SK-N-SH (cell line): ENCODE measurements at regions not wholly inside any gene's neighbourhood (a gene's known extent, or its start where the extent isn't known, plus 50 kb on each side); places are given as distances from the start of the nearest gene placed in this dataset.

Source experiments
- CTCF ChIA-PET: fragments of 300-600, 350-600 bp; formaldehyde crosslinking; extraction: SDS; loops from one replicate; lab custom pipeline; 2021; lab: Yijun Ruan, JAX
- POLR2A ChIA-PET: fragments of 350-600 bp; sonication (Branson Sonifier 250); formaldehyde crosslinking; extraction: SDS; loops from one replicate; lab custom pipeline; 2020; ENCODE audit warnings: antibody characterized with exemption, inconsistent platforms; lab: Yijun Ruan, JAX
- DNase-seq: peaks from one replicate; pipeline ENCODE4 v3.0.0; 2012
- H2AFZ ChIP-seq: fragments of 200-600 bp; sonication (generic); 2 replicates; pipeline ENCODE4 v1.8.1; 2016; ENCODE audit warnings: antibody characterized with exemption, mild to moderate bottlenecking, low read depth
- H3F3A ChIP-seq: fragments of 200-600 bp; sonication (generic); replicated peaks from 2 replicates; pipeline ENCODE3; 2016; ENCODE audit warnings: antibody characterized with exemption, mild to moderate bottlenecking; ENCODE audit not compliant: insufficient read depth
- H3K27ac ChIP-seq, 2 experiments: fragments of 200-500 bp in 1 of 2; fragments of 200-600 bp in 1 of 2; sonication (Bioruptor generic) in 1 of 2; sonication (generic), shearing (Covaris generic) in 1 of 2; 2 replicates each; pipeline versions ENCODE4 v1.5.1 to v1.6.1; 2014 to 2016; ENCODE audit warnings: low read depth in 2 of 2, inconsistent platforms in 1 of 2, low read length in 1 of 2, mild to moderate bottlenecking in 1 of 2, mixed read lengths in 1 of 2
- H3K27me3 ChIP-seq: fragments of 200-600 bp; sonication (generic), shearing (Covaris generic); 2 replicates; pipeline ENCODE4 v1.6.1; 2016; ENCODE audit warnings: mixed run types; ENCODE audit not compliant: insufficient read depth
- H3K36me3 ChIP-seq, 2 experiments: fragments of 200-500 bp in 1 of 2; fragments of 200-600 bp in 1 of 2; sonication (Bioruptor generic) in 1 of 2; sonication (generic) in 1 of 2; replicated peaks in 1 of 2; 2 replicates each; pipeline versions ENCODE3 to v1.5.1; 2014 to 2016; ENCODE audit warnings: low read length in 1 of 2, mild to moderate bottlenecking in 1 of 2; ENCODE audit not compliant: insufficient read depth in 2 of 2, control insufficient read depth in 1 of 2
- H3K4me1 ChIP-seq, 2 experiments: fragments of 200-500 bp in 1 of 2; fragments of 200-600 bp in 1 of 2; sonication (Bioruptor generic) in 1 of 2; sonication (generic), shearing (Covaris generic) in 1 of 2; 2 replicates each; pipeline versions ENCODE4 v1.5.1 to v1.6.1; 2014 to 2016; ENCODE audit warnings: low read depth in 1 of 2, low read length in 1 of 2, mixed run types in 1 of 2; ENCODE audit not compliant: insufficient read depth in 2 of 2, control insufficient read depth in 1 of 2
- H3K4me2 ChIP-seq: fragments of 200-600 bp; sonication (generic), shearing (Covaris generic); 2 replicates; pipeline ENCODE4 v1.6.1; 2017; ENCODE audit warnings: mixed run types
- H3K4me3 ChIP-seq, 2 experiments: fragments of 200-500 bp in 1 of 2; fragments of 200-600 bp in 1 of 2; sonication (Bioruptor generic) in 1 of 2; sonication (generic), shearing (Covaris generic) in 1 of 2; 2 replicates each; pipeline versions ENCODE4 v1.5.1 to v1.8.1; 2014 to 2016; ENCODE audit warnings: low read depth in 2 of 2, inconsistent platforms in 1 of 2, low read length in 1 of 2, mild to moderate bottlenecking in 1 of 2, mixed read lengths in 1 of 2, moderate library complexity in 1 of 2
- H3K79me2 ChIP-seq: fragments of 200-600 bp; sonication (generic); 2 replicates; pipeline ENCODE4 v1.8.1; 2017; ENCODE audit warnings: mild to moderate bottlenecking; ENCODE audit not compliant: insufficient read depth
- H3K9ac ChIP-seq: fragments of 200-600 bp; sonication (generic); 2 replicates; pipeline ENCODE4 v1.6.1; 2017; ENCODE audit warnings: mixed run types
- H3K9me2 ChIP-seq: fragments of 200-600 bp; sonication (generic); 2 replicates; pipeline ENCODE4 v1.6.1; 2017; ENCODE audit warnings: mixed run types
- H3K9me3 ChIP-seq: fragments of 200-600 bp; sonication (generic); 2 replicates; pipeline ENCODE4 v1.6.1; 2017; ENCODE audit warnings: mixed run types, mild to moderate bottlenecking, moderate library complexity
- H4K20me1 ChIP-seq: fragments of 200-600 bp; sonication (generic); 2 replicates; pipeline ENCODE4 v1.6.1; 2017; ENCODE audit warnings: mild to moderate bottlenecking, mixed run types; ENCODE audit not compliant: insufficient read depth
- EZH2phosphoT487 ChIP-seq: fragments of 200-600 bp; sonication (generic); IDR thresholded peaks from 2 replicates; pipeline ENCODE4 v1.6.1; 2017; ENCODE audit warnings: low read depth, mixed run types, mild to moderate bottlenecking, antibody characterized with exemption, moderate library complexity, borderline replicate concordance
- FOXJ3 ChIP-seq: sonication (generic); formaldehyde crosslinking; IDR thresholded peaks from 2 replicates; pipeline ENCODE4 v1.5.1; 2020; ENCODE audit warnings: mild to moderate bottlenecking, missing genetic modification reagents
- FOXM1 ChIP-seq: IDR thresholded peaks from 2 replicates; pipeline ENCODE4 v1.4.0; 2012; ENCODE audit warnings: low read depth, mild to moderate bottlenecking
- GATA2 ChIP-seq: sonication (generic); formaldehyde crosslinking; IDR thresholded peaks from 2 replicates; pipeline ENCODE4 v1.5.0; 2020; ENCODE audit warnings: mild to moderate bottlenecking, missing genetic modification reagents
- JUND ChIP-seq: IDR thresholded peaks from 2 replicates; pipeline ENCODE4 v1.4.0; 2012
- MEF2A ChIP-seq: IDR thresholded peaks from 2 replicates; pipeline ENCODE4 v1.4.0; 2012; ENCODE audit warnings: low read depth, borderline replicate concordance
- POLR2AphosphoS5 ChIP-seq: IDR thresholded peaks from 2 replicates; pipeline ENCODE4 v1.6.1; 2012; ENCODE audit warnings: low read depth, low read length
- RFX5 ChIP-seq: IDR thresholded peaks from 2 replicates; pipeline ENCODE4 v1.6.1; 2012; ENCODE audit warnings: mild to moderate bottlenecking, improper control_type of control experiment, low read length
- RXRA ChIP-seq: IDR thresholded peaks from 2 replicates; pipeline ENCODE4 v1.4.0; 2012; ENCODE audit warnings: low read depth, mild to moderate bottlenecking, borderline replicate concordance
- SIN3A ChIP-seq: IDR thresholded peaks from 2 replicates; pipeline ENCODE4 v1.6.1; 2012; ENCODE audit warnings: low read depth, mild to moderate bottlenecking, low read length, moderate library complexity, borderline replicate concordance
- SMC3 ChIP-seq: IDR thresholded peaks from 2 replicates; pipeline ENCODE4 v1.6.1; 2012; ENCODE audit warnings: low read depth, low read length, improper control_type of control experiment
- TEAD4 ChIP-seq: IDR thresholded peaks from 2 replicates; pipeline ENCODE4 v1.4.0; 2012; ENCODE audit warnings: mild to moderate bottlenecking, borderline replicate concordance; ENCODE audit not compliant: insufficient read depth
- WGBS: methylation state at CpG from one replicate; pipeline ENCODE4 v1.1.6; 2017; ENCODE audit warnings: low lambda C conversion rate; 5-methylcytosine and 5-hydroxymethylcytosine counted together
- TF ChIP-seq, protein P1 (sequence below): IDR thresholded peaks from 2 replicates; pipeline ENCODE4 v1.4.0; 2012; ENCODE audit warnings: low read depth, borderline replicate concordance
- TF ChIP-seq, protein P2 (sequence below): IDR thresholded peaks from 2 replicates; pipeline ENCODE4 v1.4.0; 2012; ENCODE audit warnings: low read depth
- TF ChIP-seq, protein P3 (sequence below): IDR thresholded peaks from 2 replicates; pipeline ENCODE4 v1.4.0; 2012; ENCODE audit warnings: low read depth, borderline replicate concordance
- TF ChIP-seq, protein P4 (sequence below): IDR thresholded peaks from 2 replicates; pipeline ENCODE4; 2012
- TF ChIP-seq, protein P5 (sequence below): IDR thresholded peaks from 2 replicates; pipeline ENCODE4 v1.6.1; 2012; ENCODE audit warnings: mild to moderate bottlenecking, low read depth, low read length, moderate library complexity

DNA sequence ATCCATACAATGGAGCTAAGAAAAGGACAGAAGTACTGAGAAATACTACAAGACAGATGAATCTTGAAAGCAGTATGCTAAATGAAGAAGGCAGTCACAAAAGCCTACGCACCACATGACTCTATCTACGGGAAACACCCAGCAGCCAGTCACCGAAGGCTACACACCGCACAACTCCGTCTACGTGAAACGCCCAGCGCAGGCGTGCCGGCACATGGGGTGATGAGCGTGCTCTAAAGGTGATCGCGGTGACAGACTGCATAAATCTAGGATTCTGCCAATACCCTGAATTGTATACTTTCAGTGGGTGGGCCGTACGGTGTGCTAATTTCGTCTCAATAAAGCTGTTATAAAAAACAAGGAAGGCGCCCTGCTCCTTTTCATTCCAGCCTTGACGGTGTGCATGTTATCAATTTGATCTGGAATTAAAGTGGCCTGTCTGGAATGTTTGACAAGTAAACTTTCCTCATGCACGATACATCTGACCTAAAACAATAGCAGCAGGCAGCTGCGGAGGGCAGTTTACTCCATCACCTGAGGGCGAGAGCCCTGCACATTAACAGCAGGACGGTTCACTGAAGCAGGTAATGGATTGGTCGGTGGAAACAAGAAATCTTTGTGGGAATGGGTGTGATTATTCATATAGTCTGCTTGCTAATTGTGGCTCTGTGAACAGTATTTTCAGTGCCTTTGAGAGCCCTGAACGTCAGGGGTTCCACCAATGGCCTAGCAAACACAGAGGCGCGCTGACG is 86.2 kb upstream of the SALL3 start:
- ChIA-PET POLR2A (no interaction called here), CTCF (interaction anchor here (1.1 kb wide), 1 partner anchor 12 kb away, joined by 3 read pairs; no protein-coding TSS in a partner anchor)
- no peak overlapping the region for H3K9ac ChIP-seq
- H3K4me3 ChIP-seq, result no peak overlapping the region
- no peaks in the 10 kb centered on the region for H3K79me2 ChIP-seq
- 0 out of 2 replicates have a peak, but pooled peaks cover 6% of the 10 kb centered on the region for H3K9me3 ChIP-seq
- no peaks in the 10 kb centered on the region for H3F3A ChIP-seq
- no peaks in the 10 kb centered on the region for H3K36me3 ChIP-seq
- H4K20me1 ChIP-seq, result no peaks in the 10 kb centered on the region
- TF ChIP-seq RFX5 (no peak), RXRA (no peak), JUND (no peak), FOXJ3 (CRISPR knock-in tag) (no peak), SMC3 (no peak), TEAD4 (no peak), EZH2phosphoT487 (no peak), MEF2A (no peak), SIN3A (no peak), GATA2 (CRISPR knock-in tag) (no peak), FOXM1 (no peak), POLR2AphosphoS5 (no peak)
- TF ChIP-seq, protein P1, sequence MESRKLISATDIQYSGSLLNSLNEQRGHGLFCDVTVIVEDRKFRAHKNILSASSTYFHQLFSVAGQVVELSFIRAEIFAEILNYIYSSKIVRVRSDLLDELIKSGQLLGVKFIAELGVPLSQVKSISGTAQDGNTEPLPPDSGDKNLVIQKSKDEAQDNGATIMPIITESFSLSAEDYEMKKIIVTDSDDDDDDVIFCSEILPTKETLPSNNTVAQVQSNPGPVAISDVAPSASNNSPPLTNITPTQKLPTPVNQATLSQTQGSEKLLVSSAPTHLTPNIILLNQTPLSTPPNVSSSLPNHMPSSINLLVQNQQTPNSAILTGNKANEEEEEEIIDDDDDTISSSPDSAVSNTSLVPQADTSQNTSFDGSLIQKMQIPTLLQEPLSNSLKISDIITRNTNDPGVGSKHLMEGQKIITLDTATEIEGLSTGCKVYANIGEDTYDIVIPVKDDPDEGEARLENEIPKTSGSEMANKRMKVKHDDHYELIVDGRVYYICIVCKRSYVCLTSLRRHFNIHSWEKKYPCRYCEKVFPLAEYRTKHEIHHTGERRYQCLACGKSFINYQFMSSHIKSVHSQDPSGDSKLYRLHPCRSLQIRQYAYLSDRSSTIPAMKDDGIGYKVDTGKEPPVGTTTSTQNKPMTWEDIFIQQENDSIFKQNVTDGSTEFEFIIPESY, result no peak
- TF ChIP-seq, protein P2, sequence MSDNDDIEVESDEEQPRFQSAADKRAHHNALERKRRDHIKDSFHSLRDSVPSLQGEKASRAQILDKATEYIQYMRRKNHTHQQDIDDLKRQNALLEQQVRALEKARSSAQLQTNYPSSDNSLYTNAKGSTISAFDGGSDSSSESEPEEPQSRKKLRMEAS, result no peak
- TF ChIP-seq, protein P3, sequence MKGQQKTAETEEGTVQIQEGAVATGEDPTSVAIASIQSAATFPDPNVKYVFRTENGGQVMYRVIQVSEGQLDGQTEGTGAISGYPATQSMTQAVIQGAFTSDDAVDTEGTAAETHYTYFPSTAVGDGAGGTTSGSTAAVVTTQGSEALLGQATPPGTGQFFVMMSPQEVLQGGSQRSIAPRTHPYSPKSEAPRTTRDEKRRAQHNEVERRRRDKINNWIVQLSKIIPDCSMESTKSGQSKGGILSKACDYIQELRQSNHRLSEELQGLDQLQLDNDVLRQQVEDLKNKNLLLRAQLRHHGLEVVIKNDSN, result no peak
- TF ChIP-seq, protein P4, sequence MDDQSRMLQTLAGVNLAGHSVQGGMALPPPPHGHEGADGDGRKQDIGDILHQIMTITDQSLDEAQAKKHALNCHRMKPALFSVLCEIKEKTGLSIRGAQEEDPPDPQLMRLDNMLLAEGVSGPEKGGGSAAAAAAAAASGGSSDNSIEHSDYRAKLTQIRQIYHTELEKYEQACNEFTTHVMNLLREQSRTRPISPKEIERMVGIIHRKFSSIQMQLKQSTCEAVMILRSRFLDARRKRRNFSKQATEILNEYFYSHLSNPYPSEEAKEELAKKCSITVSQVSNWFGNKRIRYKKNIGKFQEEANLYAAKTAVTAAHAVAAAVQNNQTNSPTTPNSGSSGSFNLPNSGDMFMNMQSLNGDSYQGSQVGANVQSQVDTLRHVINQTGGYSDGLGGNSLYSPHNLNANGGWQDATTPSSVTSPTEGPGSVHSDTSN, result no peak
- TF ChIP-seq, protein P5, sequence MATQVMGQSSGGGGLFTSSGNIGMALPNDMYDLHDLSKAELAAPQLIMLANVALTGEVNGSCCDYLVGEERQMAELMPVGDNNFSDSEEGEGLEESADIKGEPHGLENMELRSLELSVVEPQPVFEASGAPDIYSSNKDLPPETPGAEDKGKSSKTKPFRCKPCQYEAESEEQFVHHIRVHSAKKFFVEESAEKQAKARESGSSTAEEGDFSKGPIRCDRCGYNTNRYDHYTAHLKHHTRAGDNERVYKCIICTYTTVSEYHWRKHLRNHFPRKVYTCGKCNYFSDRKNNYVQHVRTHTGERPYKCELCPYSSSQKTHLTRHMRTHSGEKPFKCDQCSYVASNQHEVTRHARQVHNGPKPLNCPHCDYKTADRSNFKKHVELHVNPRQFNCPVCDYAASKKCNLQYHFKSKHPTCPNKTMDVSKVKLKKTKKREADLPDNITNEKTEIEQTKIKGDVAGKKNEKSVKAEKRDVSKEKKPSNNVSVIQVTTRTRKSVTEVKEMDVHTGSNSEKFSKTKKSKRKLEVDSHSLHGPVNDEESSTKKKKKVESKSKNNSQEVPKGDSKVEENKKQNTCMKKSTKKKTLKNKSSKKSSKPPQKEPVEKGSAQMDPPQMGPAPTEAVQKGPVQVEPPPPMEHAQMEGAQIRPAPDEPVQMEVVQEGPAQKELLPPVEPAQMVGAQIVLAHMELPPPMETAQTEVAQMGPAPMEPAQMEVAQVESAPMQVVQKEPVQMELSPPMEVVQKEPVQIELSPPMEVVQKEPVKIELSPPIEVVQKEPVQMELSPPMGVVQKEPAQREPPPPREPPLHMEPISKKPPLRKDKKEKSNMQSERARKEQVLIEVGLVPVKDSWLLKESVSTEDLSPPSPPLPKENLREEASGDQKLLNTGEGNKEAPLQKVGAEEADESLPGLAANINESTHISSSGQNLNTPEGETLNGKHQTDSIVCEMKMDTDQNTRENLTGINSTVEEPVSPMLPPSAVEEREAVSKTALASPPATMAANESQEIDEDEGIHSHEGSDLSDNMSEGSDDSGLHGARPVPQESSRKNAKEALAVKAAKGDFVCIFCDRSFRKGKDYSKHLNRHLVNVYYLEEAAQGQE, result no peak
- TF ChIP-seq, all 33 proteins: peak for 0
- H3K27ac ChIP-seq, result no peak overlapping the region
- 15% methylated on average over 17 of the region's 27 CpGs for WGBS
- peaks cover 16% of the 10 kb centered on the region; the same call in 1 of the 2 replicates for H3K27me3 ChIP-seq
- H3K4me1 ChIP-seq, result no peaks in the 10 kb centered on the region
- no peak for DNase-seq
- H2AFZ ChIP-seq, result no peak overlapping the region
- no peaks in the 10 kb centered on the region for H3K9me2 ChIP-seq
- H3K4me2 ChIP-seq, result no peak overlapping the region
